ENCODE measurements at regions not wholly inside any gene's neighbourhood (a gene's known extent, or its start where the extent isn't known, plus 50 kb on each side); places are given as distances from the start of the nearest gene placed in this dataset.

DNA sequence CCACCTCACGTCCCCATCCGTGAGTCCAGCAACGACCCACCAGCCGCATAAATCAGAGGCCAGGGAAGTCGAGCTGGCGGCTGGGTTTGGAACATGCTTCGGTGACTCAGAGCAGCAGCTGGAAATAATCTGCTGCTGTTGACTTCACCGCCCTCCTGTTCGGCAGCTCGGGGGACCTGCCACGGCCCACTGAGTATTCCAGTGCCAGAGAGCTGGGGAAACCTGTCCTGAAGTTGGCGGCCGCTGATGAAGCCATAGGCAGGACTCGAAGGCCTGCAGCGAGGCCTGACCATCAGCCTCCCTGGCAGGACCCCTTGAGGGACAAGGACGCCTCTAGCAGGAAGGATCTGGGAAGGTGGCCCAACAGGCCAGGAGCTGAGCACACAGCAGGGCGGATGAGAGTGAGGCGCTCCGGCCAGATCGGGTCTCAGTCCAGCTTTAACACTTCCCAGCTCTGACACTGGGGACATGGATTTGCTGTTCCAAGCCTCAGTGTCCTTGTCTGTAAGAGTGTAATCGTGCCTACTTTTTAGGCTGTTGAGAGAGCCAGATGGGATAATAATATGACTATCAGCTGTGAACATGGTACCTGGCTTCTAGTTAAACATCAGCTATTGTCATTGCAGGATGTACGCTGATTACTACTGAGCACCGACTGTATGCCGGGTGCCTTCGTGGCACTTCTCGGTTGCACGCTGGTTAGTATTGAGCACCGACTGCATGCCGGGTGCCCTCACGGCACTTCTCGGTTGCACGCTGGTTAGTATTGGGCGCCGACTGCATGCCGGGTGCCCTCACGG, 50.4 kb upstream of the CIBAR2 start:
- TF ChIP-seq CTCF (IDR thresholded peaks at IDR 0.05) (peak in 1 of 6 experiments; percentile 10), POLR2A (IDR thresholded peaks at IDR 0.05) (peak in 1 of 2 donors; percentile 25)
